HG03135 (cell line): ENCODE measurements at regions not wholly inside any gene's neighbourhood (a gene's known extent, or its start where the extent isn't known, plus 50 kb on each side); places are given as distances from the start of the nearest gene placed in this dataset.
"Not testable (repeated sequence)": the region's sequence is repeated elsewhere in the genome, so short reads cannot be mapped to it uniquely, and the experiment has no call there.

Source experiments
- ATAC-seq: cut with Tn5 transposase; IDR thresholded peaks from one replicate; pipeline ENCODE4 v1.9.1; 2021; ENCODE audit warnings: mild to moderate bottlenecking, moderate library complexity; ENCODE audit not compliant: unreplicated experiment

- ATAC-seq = no peak
Observed at GRCh38 chr10:33489501-33490176, 155.2 kb upstream of the NRP1 start.

GRCh38 chr10:33487014-33487776 lies 152.7 kb upstream of the NRP1 start:
- ATAC-seq = no peak

- no peak for ATAC-seq
Observed at GRCh38 chr10:33485276-33485675, 150.8 kb upstream of the NRP1 start.

GRCh38 chr10:33484787-33485186 lies 150.3 kb upstream of the NRP1 start:
- no peak for ATAC-seq

GRCh38 chr10:33483816-33484190 lies 149.3 kb upstream of the NRP1 start:
- ATAC-seq = no peak

- no peak for ATAC-seq
Observed at GRCh38 chr10:33483124-33483815, 148.8 kb upstream of the NRP1 start.

- ATAC-seq = no peak
Observed at GRCh38 chr10:33482486-33482885, 148.0 kb upstream of the NRP1 start.

- no peak for ATAC-seq
Observed at GRCh38 chr10:33481184-33481583, 146.7 kb upstream of the NRP1 start.

GRCh38 chr10:33480417-33480816 lies 145.9 kb upstream of the NRP1 start:
- not testable (repeated sequence) for ATAC-seq

- ATAC-seq = no peak
Observed at GRCh38 chr10:33478675-33479125, 144.2 kb upstream of the NRP1 start.

- no peak for ATAC-seq
Observed at GRCh38 chr10:33478089-33478674, 143.7 kb upstream of the NRP1 start.

- ATAC-seq = no peak
Observed at GRCh38 chr10:33477291-33478088, 143.0 kb upstream of the NRP1 start.

GRCh38 chr10:33476757-33477273 lies 142.3 kb upstream of the NRP1 start:
- ATAC-seq = no peak

- ATAC-seq = no peak
Observed at GRCh38 chr10:33473688-33474087, 139.2 kb upstream of the NRP1 start.

- not testable (repeated sequence) for ATAC-seq
Observed at GRCh38 chr10:33468006-33468405, 133.5 kb upstream of the NRP1 start.

GRCh38 chr10:33465747-33466146 lies 131.3 kb upstream of the NRP1 start:
- no peak for ATAC-seq

GRCh38 chr10:33463011-33463410 lies 128.5 kb upstream of the NRP1 start:
- no peak for ATAC-seq

- ATAC-seq = no peak
Observed at GRCh38 chr10:33461295-33461640, 126.8 kb upstream of the NRP1 start.

- ATAC-seq = no peak
Observed at GRCh38 chr10:33460505-33461294, 126.2 kb upstream of the NRP1 start.

- no peak for ATAC-seq
Observed at GRCh38 chr10:33459602-33460001, 125.1 kb upstream of the NRP1 start.
